Fibroblast of villous mesenchyme (primary cell): ENCODE measurements at regions not wholly inside any gene's neighbourhood (a gene's known extent, or its start where the extent isn't known, plus 50 kb on each side); places are given as distances from the start of the nearest gene placed in this dataset.

Experiments used
- DNase-seq: peaks from one replicate; pipeline ENCODE4 v3.0.0-alpha.2; 2010; ENCODE audit warnings: low read depth
- H3K4me3 ChIP-seq: 2 replicates; pipeline ENCODE4 v1.5.1; 2011; ENCODE audit warnings: low read depth, mild to moderate bottlenecking, low read length
- CTCF ChIP-seq: IDR thresholded peaks from 2 replicates; pipeline ENCODE4 v1.5.1; 2012; ENCODE audit warnings: low read depth, mild to moderate bottlenecking, low read length; ENCODE audit not compliant: insufficient read depth

DNA sequence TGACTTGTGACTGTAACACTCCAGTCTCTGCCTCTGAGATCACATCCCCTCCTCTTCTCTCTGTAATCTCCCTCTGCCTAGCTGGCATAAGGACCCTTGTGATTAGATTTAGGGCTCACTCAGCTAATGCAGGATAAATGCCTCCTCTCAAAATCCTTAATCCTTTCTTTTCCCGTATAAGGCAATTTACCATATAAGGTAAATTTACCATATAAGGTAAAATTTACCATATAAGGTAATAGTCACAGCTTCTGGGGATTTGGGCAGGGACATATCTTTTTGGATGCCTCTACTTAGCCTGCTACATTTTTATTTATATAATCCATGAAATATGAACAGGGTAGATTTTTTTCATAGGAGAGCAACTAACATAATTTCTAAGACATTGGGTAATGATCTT, 318.0 kb upstream of the PUM3 start:
- DNase-seq = no peak
- H3K4me3 ChIP-seq = no peak overlapping the region
- no peak for TF ChIP-seq CTCF

- H3K4me3 ChIP-seq = no peak overlapping the region
- no peak for TF ChIP-seq CTCF
- no peak for DNase-seq
Observed at GRCh38 chr9:3157011-3157410, 313.1 kb upstream of the PUM3 start.

DNA sequence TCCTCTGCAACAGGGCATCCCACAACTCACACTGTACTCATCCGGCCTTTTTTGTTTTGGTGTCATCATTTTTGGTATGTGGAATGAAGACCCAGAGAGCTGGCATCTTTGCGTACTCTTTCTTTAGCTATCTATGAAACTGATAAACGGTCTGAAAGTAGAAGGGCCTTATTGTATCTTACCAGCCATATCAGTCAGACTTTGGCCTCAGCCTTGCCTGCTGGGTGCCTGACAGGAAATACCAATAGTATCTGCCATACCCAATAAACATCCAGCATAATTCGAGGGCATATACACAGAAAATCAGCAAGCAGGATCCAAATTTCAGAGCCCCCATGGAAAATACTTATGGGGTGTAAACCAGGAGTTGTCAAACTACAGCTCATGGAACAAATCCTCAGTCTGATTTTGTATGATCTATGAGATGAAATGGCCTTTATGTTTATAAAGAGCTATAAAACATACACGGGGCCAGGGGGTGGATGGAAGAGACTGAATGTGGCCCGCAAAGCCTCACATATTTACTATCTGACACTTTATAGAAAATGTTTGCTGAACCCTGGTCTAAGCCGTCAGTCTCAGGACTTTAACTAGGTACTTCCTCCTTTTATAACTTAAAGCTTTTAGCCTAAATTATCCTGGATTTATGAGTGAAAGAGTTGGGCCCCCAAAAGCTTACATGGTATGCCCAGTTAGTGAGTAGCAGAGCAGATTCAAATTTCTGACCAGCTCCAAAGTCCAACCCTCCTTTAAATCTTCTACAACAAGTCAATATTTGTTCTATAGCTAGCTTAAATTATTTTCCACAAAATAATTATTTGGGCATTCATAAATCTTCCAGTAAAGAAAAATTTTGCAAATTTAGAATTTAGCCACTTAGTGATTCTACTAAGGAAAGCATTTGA, 308.0 kb upstream of the PUM3 start:
- no peak for TF ChIP-seq CTCF
- DNase-seq = no peak
- H3K4me3 ChIP-seq = no peak overlapping the region

- no peak for DNase-seq
- TF ChIP-seq CTCF = no peak
- no peak overlapping the region for H3K4me3 ChIP-seq
Observed at GRCh38 chr9:3150074-3150473, 306.2 kb upstream of the PUM3 start.

DNA sequence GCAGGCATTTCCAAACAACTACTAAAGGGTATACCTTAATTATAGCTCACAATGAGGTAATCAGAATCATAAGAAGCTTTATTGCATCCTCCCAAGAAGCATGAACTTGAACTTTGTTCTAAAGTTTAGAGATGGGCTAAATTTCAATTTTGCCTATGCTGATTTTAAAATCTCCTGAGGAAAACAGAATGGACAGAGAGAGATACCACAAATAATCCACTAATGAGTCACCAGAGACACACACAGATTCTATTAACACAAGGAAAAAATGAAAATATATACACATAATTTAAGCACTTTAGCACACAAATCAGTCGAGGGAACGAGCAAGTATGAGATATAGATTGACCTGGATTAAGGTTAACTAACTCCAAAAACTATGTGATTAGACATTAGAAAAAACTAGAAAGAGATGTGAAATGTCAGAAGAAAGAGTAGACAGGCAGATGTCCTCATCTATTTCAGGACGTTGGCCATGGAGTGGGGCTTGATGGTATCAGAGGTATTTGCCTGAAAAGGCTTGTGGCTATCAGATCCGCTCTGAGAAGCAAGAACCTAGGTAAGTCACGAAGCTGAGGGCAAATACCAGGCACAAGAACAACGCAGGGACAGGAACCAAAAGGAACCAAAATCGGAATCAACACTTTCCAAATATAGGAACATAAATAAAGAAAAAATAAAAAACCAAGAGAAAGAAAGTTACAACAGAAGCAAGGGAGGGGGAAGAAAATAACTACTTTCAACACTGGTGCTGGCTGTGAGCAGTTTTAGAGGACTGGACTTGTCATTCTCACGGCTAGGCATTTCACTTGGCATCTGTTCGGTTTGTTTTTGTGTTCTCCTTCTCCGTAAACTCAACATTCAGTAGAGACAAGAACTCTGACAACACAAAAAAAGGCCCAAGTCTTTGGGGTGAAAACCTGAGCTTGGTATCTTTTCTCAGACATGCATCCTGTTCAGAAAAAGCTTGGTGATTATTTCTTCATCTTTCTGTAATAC, 294.6 kb upstream of the PUM3 start:
- DNase-seq = peak; percentile 13
- TF ChIP-seq CTCF = no peak
- H3K4me3 ChIP-seq = no peak overlapping the region

DNA sequence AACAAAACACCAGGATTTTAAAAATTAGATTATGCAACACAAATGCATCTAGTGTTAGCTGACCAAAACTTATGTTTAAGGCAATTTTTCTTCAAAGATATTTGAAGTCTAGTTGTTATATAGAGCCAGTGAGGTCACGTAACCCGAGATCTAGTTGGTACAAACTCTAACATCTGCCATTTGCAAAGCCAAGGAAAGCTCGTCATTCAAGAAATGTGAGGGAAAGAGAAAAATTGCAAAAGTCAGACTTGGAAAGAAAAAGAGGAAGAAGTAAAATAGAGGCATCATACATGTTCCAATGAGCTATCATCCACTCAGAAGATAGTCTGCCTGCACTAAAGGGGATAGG, 293.4 kb upstream of the PUM3 start:
- no peak for TF ChIP-seq CTCF
- H3K4me3 ChIP-seq = no peak overlapping the region
- no peak for DNase-seq
